GM21619 (cell line): ENCODE measurements at regions not wholly inside any gene's neighbourhood (a gene's known extent, or its start where the extent isn't known, plus 50 kb on each side); places are given as distances from the start of the nearest gene placed in this dataset.

ENCODE experiments used
- ATAC-seq: cut with Tn5 transposase; IDR thresholded peaks from one replicate; pipeline ENCODE4 v1.9.1; 2021; ENCODE audit not compliant: unreplicated experiment

DNA sequence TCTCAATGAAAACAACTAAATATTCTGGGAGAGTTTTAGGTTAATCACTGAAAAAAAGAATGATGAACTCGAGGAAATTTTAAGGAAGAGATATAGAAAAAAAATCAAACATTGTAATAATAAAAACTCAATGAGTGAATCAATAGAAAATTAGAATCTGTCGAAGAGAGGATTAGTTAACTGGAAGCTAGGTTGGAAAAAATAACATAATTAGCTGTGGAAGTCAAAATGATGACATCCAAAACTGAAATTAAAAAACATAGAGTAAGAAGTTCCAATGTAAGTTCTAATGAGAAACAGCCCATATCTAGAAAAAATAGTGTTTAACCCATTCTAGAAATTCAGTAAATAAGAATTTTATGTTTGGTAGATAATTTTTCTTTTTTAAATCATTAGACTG lies 299.3 kb upstream of the RARB start:
- ATAC-seq = no peak

DNA sequence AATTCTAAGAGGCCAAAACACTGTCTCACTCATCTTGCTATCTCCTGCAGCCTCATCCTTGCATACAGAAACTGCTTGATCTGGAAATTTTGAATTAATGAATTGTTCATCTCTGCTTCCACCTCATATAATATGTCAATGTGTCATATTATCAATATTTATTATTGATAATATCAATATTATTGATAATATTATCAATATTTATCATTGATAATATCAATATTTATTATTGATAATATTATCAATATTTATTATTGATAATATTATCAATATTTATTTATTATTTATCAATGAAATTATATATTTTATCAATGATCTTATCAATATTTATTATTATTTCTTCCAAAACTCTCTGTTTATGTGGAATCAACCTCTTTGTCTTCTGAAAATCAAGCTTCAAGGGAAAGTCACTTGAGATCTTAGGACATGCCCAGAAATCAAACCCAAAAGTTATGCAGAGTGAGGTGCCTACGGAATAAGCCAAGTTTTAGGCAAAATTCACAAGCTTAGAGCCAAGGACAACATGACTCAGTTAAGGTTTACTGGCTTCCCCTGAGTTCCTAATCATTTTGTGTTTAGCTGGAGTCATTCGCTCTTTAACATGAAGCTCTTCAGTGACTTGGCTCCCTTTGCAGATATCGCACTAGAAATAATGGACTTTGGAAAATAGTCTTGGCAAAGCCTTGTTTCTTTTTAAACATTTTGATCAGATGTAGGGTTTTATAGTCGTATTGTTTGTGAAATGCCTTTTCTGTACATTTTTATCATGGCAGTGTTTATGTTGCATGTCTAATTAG lies 297.1 kb upstream of the RARB start:
- no peak for ATAC-seq

DNA sequence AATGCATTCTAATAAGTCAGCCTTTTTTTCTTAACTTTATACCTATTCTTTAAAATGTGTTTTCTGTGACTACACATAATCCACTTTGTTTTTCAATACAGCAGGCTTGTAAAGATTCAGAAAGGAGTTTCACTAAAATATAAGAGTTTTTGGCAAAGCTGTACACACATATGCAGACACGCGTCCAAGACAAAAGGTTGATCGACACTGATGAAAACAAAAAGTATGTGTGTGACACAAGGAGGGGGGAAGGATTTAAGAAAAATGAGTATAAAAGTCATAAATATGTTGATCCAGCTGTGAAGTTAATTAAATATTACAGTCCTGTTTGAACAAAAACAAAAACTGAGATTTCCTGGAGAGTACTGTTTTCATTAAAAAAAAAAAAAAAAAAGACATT lies 294.5 kb upstream of the RARB start:
- ATAC-seq = no peak

DNA sequence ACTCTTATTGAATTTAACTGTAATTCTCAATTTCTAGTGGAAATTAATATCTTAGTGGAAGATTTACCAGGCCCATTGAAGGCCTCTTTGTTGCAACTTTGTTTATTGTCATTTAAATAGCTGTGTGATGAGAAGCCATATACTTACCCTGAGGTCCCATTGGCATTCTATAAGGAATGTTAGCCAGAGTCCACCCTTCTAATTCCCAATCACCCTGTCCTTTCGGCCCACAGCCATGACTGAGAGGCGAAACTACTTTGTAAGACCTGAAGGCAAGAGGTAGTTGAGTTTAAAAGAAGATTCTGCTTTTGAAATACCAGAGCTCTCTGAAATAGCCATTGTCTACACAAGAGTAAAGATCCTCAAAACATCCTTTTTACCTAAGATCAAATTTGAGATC lies 290.5 kb upstream of the RARB start:
- no peak for ATAC-seq

DNA sequence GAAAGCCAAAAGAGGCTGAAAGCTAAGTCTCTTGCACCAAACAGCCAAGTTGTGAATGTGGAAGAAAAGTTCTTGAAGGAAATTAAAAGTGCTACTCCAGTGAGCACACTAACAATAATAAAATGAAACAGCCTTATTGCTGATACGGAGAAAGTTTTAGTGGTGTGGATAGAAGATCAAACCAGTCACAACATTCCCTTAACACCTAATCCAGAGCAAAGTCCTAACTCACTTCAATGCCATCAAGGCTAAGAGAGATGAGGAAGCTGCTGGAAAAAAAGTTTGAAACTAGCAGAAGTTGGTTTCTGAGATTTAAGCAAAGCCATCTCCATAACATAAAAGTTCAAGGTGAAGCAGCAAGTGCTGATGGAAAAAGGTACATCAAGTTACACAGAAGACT lies 288.8 kb upstream of the RARB start:
- ATAC-seq = no peak

DNA sequence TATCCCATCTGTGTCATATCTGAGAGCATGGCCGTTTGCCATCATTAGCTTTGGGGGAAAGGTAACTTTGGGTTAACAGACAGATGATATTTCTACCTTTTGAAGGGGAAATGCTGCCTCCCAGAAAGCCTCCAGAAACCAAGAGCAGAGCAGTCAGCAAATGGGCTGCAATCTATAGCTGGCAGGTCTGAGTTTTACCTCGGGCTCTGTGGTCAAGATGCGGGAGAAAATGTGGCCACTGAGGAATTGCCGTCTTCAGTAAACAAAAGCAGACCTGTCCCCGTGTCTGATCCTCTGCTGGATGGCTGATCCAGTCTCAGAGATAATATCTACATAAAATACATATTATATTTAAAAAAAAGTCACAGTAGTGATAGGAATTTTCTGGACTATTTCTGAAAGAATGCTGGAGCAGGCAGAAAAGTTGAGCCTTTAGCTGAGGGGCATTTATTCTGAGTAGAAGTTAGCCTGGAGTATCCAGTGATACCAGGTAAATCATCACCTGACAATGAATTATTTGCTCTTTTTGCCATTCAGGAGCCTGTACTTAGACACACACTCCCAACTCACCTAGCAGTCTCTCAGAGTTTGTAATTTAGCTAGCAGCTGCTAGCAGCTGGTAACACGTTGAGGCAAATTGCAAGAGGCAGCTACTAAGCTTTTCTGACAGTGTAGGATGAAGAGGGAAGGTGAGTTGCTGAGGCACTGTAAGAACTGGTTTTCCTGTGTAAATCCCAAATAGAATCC lies 285.3 kb upstream of the RARB start:
- ATAC-seq = no peak

DNA sequence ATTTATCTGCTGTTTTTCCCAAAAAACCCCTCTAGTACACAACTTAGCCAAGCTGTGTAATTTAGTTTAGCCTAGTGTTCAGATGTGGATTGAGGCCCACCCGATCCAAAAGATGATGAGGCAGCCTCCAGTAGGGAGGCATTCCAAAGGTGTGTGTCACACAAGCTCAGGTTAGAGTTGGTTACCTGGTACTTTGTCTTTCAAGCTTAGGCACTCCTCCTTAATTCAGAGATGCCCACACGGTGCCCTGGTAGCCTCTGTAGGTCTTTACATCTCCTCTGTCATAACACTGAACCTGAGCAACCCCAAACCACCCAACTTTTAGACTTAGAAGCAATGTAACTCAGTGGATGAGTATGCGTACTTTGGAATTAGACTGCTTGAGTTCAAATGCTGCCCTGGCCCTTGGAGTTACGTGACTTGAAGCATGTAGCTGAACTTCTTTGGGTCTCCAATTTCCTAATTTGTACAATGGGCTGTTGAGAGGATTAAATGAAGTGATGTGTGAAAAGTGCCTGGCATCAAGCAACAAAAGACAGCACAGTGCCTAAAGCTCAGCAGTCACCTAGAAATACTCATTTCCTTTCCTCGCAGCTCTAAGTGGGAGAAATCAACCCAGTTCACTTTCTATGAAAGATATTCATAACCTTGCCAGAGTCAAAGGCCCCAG lies 284.6 kb upstream of the RARB start:
- no peak for ATAC-seq

DNA sequence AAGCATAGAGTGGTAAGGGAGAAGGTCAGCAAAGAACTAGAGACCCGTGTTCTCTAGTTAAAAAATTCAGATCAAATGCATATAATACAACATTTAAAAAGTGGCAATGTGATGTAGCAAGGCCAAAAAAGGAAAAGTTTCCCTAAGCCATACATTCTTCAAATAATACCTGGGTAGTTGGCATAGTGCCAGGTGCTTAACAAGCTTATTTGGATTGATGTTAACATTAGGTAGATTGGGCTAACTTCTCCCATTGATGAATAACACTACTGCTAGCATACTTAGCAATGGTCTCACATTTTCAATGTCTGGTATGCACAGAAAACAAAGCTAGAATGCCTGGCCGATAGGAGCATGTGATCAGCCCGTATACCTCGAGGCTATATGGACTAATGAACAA lies 283.6 kb upstream of the RARB start:
- no peak for ATAC-seq

DNA sequence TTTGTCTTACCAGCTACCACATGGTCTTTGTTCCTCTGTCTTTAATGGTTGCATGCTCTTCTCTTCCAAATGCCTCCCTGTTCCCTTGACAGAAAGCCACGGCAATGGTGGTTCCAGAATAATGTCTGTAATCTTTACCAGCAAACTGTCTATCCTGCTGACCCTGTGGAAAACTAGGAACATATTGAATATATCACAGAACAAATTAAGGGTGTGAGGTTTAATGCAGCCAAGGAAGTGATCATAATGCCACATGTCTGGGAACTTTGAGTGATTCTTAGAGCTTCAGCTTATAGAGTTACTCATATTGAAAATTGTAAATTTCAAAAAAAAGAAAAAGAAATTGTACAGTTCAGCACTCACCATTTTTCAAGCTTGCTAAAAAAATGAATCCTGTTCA lies 282.9 kb upstream of the RARB start:
- ATAC-seq = no peak

DNA sequence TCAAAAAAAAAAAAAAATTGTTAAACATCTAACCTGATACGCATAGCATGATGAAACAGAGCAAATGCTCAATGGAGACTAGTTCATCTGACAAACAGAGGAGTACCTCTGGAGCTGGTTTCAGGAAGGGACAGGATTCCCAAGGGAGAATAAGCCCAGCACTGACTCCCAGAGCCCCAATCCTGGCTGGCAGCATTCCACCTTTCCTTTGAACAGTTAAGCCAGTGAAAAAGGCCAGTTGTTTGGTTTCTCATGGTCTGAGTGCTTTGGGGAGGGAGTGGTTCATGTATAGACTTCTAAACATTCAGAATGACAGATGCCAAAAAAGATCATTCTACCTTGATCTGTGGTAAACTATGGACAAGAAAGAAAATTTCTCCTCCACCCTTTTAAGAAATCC lies 277.9 kb upstream of the RARB start:
- no peak for ATAC-seq

DNA sequence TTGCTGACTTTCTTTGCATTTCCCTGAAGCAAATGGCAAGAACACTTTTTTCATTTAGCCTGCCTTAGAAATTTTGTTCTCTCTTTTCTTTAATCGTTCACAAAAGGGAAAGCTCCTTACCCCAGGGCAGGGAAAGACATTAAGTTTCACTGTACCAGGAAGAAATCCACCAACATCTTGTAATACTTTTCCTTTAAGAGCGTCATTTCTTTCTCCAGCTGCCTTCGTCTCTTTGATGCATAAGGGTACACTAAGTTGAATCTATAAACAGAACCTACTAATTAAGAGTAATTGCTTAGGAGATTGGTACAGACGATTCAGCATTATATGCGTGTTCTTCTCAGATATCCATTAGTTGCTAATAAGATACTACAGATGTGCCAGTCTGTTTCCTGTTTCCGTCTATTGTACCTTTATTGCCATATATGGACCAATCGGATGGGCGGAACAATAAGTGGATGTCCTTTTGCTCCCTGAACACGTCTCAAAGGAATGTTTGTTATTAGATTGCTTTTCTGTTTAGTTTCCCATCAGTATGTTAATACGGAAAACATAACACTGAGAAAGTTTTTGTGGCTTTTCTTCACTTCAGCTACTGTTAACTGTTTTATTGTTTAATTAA lies 276.7 kb upstream of the RARB start:
- ATAC-seq = no peak

DNA sequence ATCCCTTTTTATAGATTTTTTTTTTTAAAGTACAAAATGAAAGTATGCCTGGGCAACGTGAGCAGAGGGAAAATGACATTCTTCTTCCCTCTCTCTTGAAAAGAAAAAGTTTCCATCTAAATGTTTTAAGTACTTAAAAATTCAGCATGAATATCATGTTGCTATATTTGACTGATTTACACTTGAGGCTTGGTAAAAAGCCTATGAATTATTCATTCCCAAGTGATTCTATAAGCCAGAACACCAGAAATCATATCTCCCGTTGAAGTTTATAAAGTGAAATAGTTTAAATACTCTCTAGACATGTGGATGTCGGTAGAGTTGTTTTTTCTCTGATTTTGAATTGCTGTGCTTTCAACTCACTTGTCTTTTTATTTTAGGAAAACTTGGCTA lies 276.2 kb upstream of the RARB start:
- ATAC-seq = no peak

DNA sequence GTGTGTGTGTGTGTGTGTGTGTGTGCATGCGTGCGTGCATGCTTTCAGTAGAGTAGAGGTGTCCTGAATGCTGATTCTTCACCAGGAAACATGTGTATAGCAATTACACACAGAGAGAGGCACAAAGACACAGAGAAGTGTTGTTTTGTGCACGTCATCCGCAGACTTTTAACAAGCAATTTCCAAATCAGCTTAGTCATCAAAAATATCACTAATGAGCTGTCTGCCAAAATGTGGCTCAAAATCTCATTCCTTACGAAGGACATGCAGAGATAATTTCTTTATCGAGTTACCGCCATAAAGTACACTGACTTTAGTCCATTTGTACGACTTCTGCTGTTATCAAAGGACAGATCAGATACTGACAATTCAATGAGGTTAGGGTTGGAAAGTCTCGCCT lies 274.9 kb upstream of the RARB start:
- ATAC-seq = no peak

DNA sequence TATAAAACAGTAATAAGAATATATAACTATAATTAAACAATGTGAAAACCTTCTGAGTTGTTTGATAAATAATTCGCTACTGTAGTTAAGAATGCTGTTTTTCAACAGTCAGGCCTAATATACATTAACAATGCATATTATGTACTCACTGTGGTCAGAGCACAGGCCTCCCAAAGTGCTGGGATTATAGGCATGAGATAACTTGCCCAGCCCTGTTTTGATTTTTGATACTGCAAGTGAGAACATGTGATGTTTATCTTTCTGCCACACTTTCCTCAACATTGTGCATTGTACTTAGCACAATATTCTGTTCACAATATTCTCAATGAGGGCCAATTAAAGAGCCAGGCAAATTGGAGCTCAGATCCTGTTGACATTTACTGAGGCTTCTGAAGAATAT lies 274.5 kb upstream of the RARB start:
- ATAC-seq = no peak

DNA sequence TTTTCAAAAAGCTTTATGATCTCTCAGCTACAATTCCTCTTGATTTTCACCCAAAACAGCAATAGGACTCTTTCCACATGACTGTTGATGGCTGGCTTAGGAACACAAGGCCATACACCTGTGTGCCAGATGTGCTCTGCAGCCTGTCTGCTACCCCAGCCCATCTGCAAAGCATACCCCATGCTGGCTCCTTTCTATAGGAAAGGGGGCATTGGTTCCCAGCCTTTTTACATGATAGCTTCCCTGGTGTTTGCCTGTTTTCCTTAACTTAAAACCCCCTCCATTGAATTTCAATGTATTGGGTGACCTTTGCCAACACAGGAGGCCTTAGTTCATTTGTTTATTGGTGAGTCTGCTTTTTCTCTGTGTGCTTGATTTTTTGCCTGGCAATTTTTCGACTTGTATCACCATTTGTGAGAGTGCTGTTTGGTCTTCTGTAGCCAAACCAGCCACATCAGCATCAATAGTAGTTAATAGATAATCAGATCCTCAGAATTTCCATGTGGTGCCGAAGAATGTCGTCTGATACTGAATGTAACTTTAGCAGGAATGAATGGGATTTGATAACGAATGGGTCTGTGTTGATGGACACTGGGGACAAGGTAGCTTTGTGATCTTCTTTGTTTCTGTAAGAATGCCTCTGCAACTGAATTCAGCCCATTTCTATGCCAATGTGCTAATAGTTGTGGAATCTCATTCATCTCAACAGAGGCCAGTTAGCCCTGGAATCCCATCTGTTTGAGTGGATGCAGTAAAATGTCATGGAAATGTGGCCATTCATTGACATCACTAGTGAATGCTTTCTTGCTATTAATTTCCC lies 272.2 kb upstream of the RARB start:
- ATAC-seq = no peak

DNA sequence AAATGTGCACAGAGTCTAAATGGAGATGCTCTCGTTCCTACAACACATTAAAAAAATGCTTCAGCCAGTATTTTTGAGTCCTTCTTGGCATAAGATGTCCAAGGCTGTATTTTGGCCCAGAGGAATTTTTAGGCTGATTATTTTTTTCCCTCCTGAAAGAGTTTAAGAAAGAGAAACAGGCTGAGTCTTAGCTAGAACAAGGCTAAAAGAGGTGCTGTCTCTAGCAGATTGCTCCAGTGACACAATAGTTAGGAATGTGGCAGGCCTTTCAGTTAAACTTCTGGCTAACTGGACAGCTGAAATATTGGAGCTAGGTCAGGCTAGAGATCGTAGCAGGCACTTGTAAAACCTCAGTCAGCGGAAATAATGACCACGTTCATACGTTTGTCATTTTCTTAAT lies 271.4 kb upstream of the RARB start:
- no peak for ATAC-seq

DNA sequence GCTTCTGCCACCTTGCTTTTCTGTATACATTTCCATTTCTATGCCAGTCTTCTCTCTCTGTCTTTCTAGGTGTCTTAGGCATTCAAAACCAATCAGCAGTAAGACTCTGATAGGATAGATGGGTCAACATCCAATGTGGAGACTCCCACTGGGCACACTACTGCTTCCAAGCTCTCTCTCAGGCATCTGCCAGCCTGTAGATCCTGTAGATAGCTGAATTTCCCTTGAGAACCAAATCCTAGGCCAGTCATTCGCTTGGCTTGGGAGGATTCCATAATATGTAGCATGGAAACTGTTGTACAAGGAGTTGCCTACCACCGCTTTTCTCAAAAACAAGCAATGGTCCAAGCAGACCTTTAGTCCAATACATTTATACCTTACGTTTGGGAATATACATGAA lies 262.8 kb upstream of the RARB start:
- no peak for ATAC-seq

DNA sequence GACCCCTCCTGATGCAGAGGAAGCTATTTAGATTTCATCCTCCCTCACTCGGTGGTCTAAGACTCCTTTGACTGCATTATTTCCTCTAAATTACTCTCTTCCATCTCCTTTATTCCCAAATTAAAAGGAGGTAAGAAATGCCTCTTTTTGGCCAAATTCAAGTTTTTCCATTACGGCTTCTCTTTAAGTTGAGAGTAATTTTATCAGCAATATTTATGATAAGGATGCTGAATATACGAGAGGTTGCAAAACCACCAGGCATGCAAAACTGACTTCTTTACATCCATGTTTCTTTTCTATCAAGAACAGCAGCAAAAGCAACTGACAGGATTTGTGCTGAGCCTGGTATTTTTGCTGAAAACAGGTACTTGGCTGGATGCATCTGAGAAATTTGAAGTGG lies 262.0 kb upstream of the RARB start:
- ATAC-seq = no peak

DNA sequence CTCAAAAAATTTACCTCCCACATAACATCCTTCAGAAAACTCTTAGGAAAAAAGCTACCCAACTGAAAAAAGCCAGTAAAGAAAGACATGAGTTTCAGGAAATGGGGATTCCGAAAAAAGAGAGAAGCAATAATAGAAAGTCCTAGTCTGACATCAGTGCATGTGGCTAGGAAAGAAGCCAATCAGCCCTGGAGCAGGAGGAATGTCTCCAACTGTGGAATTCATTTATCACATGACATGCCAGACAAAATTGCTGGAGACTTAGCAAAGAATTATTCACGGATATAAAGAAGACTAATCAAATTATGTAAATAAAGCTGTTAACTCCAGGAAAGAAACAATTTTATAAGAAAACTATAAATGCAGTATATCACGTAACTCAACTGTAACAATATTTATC lies 258.9 kb upstream of the RARB start:
- ATAC-seq = no peak

DNA sequence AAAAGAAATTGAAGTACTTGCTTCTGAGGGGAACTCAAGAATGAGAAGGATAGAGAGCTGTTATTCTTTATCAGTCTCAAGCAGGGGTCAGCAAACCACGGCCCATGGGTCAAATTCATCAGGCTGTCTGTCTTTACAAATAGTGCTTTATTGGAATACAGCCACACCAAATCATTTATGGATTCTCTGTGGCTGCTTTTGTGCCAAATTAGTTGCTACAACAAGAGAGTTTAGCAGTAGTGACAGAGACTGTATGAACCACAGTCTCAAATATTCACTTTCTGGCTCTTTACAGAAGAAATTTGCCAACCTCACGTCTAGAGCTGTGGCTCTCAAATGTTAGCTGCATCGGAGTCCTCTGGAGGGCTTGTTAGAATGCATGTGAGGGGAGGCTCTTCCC lies 258.0 kb upstream of the RARB start:
- ATAC-seq = no peak
